Spleen (tissue), 7 donors: ENCODE measurements at regions not wholly inside any gene's neighbourhood (a gene's known extent, or its start where the extent isn't known, plus 50 kb on each side); places are given as distances from the start of the nearest gene placed in this dataset.

ENCODE experiments used
- CTCF ChIP-seq, 11 experiments: fragments of 200-600 bp in 7 of 11; fragments of 450-650 bp in 4 of 11; sonication (generic) in 4 of 11; IDR thresholded peaks in 8 of 11; conservative IDR thresholded peaks in 3 of 11; 1 replicate in 7 of 11; 2 replicates in 4 of 11; pipeline versions ENCODE4 v1.4.0 to v1.8.0; 2016 to 2021; ENCODE audit warnings: antibody characterized with exemption in 11 of 11, inconsistent platforms in 4 of 11, mild to moderate bottlenecking in 1 of 11
- POLR2A ChIP-seq, 3 donors: fragments of 450-650 bp; IDR thresholded peaks; one replicate each; pipeline ENCODE4 v1.5.1; 2017; ENCODE audit warnings: antibody characterized with exemption in 3 of 3, mild to moderate bottlenecking in 1 of 3
- POLR2AphosphoS5 ChIP-seq, 3 donors: sonication (generic); formaldehyde crosslinking; IDR thresholded peaks; one replicate each; pipeline ENCODE4 v1.5.1; 2017; ENCODE audit warnings: antibody characterized with exemption in 3 of 3
- donor health status: DM: no; HTN: no; CAD: no; lungs with moderate emphysema.
- donor health status: DM: no; HTN: no; CAD: no.
- donor health status: DM: no; HTN: no; CAD: no.

- TF ChIP-seq CTCF (IDR thresholded peaks at IDR 0.05 in 8 of 11, conservative IDR thresholded peaks at IDR 0.05 in 3 of 11) (no peak), POLR2AphosphoS5 (IDR thresholded peaks at IDR 0.05) (no peak), POLR2A (IDR thresholded peaks at IDR 0.05) (no peak)
Measured at GRCh38 chr18:7413906-7414305, 153.2 kb upstream of the PTPRM start.
